Ovary (tissue), 3 donors: ENCODE measurements at regions not wholly inside any gene's neighbourhood (a gene's known extent, or its start where the extent isn't known, plus 50 kb on each side); places are given as distances from the start of the nearest gene placed in this dataset.

Source experiments
- CTCF ChIP-seq, 3 donors: fragments of 450-650 bp in 2 of 3; fragments of 200-600 bp in 1 of 3; IDR thresholded peaks; one replicate each; pipeline versions ENCODE4 v1.5.1 to v1.8.0; 2016 to 2022; ENCODE audit warnings: antibody characterized with exemption in 3 of 3, mild to moderate bottlenecking in 1 of 3
- POLR2A ChIP-seq: fragments of 450-650 bp; IDR thresholded peaks from one replicate; pipeline ENCODE4 v1.6.1; 2017; ENCODE audit warnings: antibody characterized with exemption, mild to moderate bottlenecking, moderate library complexity
- donor health status: DM: no; HTN: no; CAD: no.

GRCh38 chr10:124225467-124226270 lies 132.3 kb upstream of the CHST15 start:
- no peak for TF ChIP-seq CTCF (IDR thresholded peaks at IDR 0.05)
- no peak for TF ChIP-seq POLR2A
